Forelimb muscle (tissue), 1 donor: ENCODE measurements at regions not wholly inside any gene's neighbourhood (a gene's known extent, or its start where the extent isn't known, plus 50 kb on each side); places are given as distances from the start of the nearest gene placed in this dataset.
"Not testable (repeated sequence)": the region's sequence is repeated elsewhere in the genome, so short reads cannot be mapped to it uniquely, and the experiment has no call there.

Experiments
- DNase-seq: peaks from one replicate; pipeline ENCODE4 v3.0.0-alpha.2; 2013; ENCODE audit warnings: low read depth

DNA sequence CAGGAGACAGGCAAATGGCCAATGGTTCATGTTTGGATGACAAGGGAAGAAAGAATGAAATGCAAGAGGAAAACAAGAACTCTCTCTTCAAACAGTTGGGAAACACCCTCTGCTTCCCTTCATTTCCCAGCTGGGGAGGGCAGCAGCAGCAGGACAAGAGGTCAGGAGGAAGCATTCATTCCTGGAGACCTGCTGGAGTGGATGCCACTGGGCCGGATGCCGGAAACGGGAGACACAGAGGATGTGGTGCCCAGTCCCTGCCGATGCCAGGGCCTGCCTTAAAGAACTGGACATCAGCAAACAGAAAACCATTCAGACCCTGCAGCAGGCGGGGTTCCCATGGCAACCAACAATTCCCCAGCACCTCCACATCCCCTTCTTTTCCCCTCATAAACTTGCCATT is 102.3 kb upstream of the ZNF648 start:
- no peak for DNase-seq

GRCh38 chr1:182159443-182159842 is 97.9 kb upstream of the ZNF648 start:
- DNase-seq = no peak

DNA sequence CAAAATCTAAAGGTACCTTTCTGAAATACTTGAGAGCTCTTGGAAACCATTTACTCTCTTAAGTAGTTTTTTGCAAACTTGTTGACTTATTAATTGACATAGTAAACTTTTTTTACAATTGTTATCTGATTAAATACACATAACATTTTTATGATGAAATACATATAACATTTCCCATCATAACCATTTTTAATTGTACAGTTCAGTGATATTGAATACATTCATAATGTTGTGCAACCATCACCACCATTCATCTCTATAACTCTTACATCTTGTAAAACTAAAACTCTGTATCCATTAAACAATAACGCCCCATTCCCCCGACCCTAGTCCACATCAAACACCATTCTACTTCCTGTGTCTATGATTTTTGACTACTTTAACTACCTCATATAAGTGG is 95.7 kb upstream of the ZNF648 start:
- no peak for DNase-seq

GRCh38 chr1:182154425-182154824 is 92.9 kb upstream of the ZNF648 start:
- DNase-seq = not testable (repeated sequence)

GRCh38 chr1:182149411-182149965 is 88.0 kb upstream of the ZNF648 start:
- DNase-seq = no peak

GRCh38 chr1:182147951-182148350 is 86.4 kb upstream of the ZNF648 start:
- DNase-seq = no peak

DNA sequence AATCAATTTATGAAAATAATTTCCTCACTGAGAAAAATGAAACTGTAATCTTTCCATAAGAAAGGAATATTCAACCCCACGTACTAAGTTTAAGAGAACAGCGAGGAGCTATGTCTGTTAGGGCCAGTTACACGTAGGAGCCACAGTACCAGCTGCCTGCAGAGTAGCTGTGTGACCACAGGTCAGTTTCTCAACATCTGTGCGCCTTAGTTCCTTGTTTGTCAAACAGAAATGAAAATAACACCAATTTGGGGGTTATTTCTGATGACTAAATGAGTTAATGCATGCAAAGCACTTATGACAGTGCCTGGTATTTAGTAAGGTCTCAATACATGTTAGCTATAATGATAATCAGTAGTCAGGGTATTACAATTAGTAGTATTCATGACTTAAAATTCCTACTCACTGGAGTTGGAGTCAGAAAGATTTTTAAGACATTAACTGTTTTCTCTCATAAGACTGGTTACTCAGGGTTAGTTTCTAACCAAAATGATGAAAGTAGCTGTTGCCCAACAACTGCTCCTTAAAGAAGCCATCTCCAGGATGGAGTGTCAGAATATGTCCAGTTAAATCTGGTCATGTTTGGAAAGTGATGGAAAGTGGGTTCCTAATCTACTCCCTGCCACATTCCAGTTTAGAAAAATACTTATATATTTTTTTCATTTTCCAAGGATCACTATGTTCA is 85.8 kb upstream of the ZNF648 start:
- DNase-seq = no peak

- DNase-seq = no peak
These were observed 84.8 kb upstream of the ZNF648 start for GRCh38 chr1:182146286-182146685.

- no peak for DNase-seq
These were observed 83.9 kb upstream of the ZNF648 start for GRCh38 chr1:182145441-182145840.

GRCh38 chr1:182144646-182145030 is 83.1 kb upstream of the ZNF648 start:
- no peak for DNase-seq

- DNase-seq = peak; percentile 71
These were observed 82.5 kb upstream of the ZNF648 start for GRCh38 chr1:182143825-182144645.

DNA sequence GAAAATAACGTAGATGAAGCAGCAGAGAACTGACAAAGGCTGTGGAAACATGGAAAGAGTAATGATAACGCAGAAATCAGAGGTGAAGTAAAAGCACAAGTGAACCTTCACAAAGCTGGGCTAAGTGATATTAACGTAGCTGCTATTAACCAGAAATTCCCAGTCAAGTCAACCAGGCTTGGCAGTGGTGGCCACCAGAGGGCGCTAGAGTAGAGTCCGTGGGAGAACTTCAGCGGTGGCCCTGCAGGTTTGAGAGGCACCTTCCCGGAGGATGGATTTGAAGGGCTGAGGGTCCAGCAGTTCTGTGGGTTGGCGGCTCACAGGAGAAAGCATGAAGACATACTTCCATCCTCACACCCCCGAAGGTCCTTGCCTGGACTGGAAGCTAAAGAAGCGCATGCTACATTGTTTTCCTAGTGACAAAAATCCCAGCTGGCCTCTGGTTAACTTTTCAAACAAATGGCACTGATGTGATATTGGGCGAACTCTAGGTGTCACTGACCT is 81.7 kb upstream of the ZNF648 start:
- DNase-seq = peak; percentile 71

DNA sequence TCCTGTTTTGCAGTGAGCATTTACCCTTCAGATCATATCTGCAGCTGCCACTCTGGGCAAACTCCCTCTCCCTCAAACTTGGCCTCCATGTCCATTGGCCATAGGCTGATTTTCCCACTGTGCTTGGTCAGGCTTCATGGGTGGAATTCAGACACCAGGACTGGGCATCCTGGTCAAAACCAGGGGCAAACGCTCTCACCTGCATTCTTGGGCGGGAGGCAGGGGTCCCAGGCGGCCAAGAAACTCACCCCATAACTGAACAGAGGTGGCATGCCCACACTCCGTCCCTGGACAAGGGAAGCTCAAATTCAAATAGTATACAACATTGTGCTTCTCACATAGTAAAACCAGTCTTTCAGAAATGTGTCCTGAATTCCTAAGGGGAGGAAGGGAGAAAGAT is 81.1 kb upstream of the ZNF648 start:
- no peak for DNase-seq

- DNase-seq = no peak
These were observed 79.5 kb upstream of the ZNF648 start for GRCh38 chr1:182141040-182141439.

DNA sequence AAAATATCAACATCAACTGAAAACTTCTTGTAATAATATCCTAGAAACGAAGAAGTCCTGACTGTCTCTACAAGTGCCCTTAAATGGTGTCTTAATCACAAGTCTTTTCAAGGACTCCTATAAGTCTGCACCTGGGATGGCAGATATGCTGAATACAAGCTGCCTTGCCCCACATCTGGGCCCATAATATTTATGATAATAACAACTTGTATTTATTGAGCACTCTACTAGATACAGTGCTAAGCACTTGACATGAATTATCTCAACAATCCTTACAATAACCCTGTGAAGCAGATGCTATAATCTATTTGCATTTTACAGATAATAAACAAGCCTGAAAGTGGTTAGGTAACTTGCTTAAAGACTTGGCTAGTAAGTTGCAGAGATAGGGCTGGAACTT is 78.0 kb upstream of the ZNF648 start:
- no peak for DNase-seq

GRCh38 chr1:182137546-182137945 is 76.0 kb upstream of the ZNF648 start:
- DNase-seq = no peak

- DNase-seq = no peak
These were observed 74.4 kb upstream of the ZNF648 start for GRCh38 chr1:182135946-182136345.

- DNase-seq = no peak
These were observed 72.7 kb upstream of the ZNF648 start for GRCh38 chr1:182134257-182134656.

- DNase-seq = no peak
These were observed 71.7 kb upstream of the ZNF648 start for GRCh38 chr1:182133181-182133580.

DNA sequence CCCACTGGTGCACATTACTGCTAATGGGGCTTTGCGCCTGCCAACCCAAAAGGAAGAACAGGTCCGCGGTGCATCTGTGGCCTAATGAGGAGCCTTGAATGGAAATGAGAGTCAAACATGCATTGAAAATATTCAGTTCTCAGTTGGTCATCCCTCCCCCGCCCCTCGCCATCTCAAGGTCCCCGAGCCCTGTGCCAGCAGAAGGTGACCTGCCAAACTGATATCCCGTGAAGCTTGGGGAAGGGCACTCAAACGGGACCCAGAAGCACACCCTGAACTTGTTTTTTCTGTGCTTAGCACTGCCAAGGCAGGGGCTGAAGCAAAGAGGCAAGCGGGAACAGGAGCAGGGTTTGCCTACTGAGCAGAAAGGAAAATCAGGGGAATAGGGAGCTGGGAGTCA is 67.9 kb upstream of the ZNF648 start:
- no peak for DNase-seq

DNA sequence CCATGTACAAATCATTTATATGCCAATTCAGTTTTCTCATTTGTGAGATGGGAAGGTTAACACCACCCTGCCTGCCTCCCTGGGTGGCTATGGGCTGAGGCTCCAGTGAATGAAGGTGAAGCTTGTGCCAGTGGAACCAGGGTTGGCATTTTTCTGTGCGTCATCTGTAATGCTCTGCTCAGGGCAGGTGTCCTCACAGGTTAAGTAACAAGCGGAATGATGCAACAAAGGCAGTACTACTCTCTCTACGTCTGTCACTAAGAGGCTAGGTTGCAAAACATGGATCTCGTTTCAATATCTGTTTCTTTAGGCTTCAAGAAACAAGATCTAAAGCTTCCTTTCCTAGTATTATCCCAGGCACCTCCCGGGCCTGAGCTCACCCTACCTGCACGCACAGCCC is 67.0 kb upstream of the ZNF648 start:
- DNase-seq = no peak

DNA sequence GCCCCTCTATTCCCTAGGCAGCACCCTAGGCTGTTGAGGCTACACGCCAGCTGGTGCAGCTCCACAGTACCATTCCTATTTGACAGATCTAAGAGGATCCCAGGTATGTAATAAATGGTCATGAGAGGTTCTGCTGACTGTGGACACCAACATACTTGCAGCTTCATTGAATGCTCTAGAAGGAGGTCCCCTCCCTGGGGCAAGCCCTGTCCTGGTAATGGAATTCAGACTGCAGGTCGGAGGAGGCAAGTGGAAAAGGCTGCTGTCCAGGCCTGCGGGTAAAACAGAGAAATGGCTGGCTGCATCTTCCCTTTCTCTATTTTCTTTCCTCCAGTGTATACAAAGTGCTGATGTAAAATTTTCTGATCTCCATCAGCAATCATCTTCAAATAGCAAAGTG is 66.1 kb upstream of the ZNF648 start:
- DNase-seq = no peak

- DNase-seq = no peak
These were observed 64.8 kb upstream of the ZNF648 start for GRCh38 chr1:182126272-182126800.
